Mucosa of descending colon (tissue), 3 donors: ENCODE measurements at regions not wholly inside any gene's neighbourhood (a gene's known extent, or its start where the extent isn't known, plus 50 kb on each side); places are given as distances from the start of the nearest gene placed in this dataset.

Experiments used
- ATAC-seq: fragments of 200-7000 bp; cut with Tn5 transposase; one replicate; pipeline ENCODE4 v1.9.1; 2020; ENCODE audit warnings: mild to moderate bottlenecking, moderate library complexity
- DNase-seq, 3 donors: peaks; one replicate each; pipeline ENCODE4 v3.0.0-alpha.2; 2020
- H3K36me3 ChIP-seq: fragments of 200-600 bp; one replicate; pipeline ENCODE4 v1.8.0; 2021; ENCODE audit warnings: low read depth, mild to moderate bottlenecking
- H3K4me1 ChIP-seq: fragments of 200-600 bp; one replicate; pipeline ENCODE4 v1.8.0; 2021; ENCODE audit warnings: low read depth, mild to moderate bottlenecking
- H3K4me3 ChIP-seq: fragments of 200-600 bp; one replicate; pipeline ENCODE4 v1.8.0; 2021; ENCODE audit warnings: mild to moderate bottlenecking
- H3K9me3 ChIP-seq: fragments of 200-600 bp; one replicate; pipeline ENCODE4 v1.8.0; 2021; ENCODE audit warnings: mild to moderate bottlenecking
- intact Hi-C, 2 donors: fragments of 100-400 bp; cut with DNase I in 1 of 2; cut with micrococcal nuclease in 1 of 2; formaldehyde crosslinking; loops; one replicate each; pipeline versions ENCODE4 v1.11.0 to v1.11.1; 2022; cut with DNase I, micrococcal nuclease
- TF ChIP-seq, protein P1 (sequence below): fragments of 200-600 bp; IDR thresholded peaks from one replicate; pipeline ENCODE4 v1.8.0; 2022; ENCODE audit warnings: antibody characterized with exemption, mild to moderate bottlenecking
- donor health status: DM: no; HTN: no; CAD: no; lungs with moderate emphysema.
- donor health status: DM: no; HTN: no; CAD: no.
- donor health status: DM: no; HTN: yes; CAD: no.

DNA sequence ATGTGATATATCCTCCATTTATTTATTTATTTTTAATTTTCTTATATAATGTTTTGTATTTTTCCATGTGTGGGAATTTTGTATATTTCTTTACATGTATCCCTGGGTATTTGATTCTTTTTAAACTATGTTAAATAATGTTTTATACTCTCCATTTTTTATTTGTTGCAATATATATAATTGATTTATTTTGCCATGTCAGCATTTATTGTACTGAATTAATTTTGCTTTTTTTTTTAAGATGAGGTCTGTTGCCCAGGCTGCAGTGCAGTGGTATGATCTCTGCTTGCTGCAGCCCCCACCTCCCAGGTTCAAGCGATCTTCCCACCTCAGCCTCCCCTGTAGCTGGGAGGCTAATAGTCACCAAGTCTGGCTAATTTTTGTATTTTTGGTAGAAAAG lies 187.4 kb downstream of the CDC14C start:
- TF ChIP-seq, protein P1, sequence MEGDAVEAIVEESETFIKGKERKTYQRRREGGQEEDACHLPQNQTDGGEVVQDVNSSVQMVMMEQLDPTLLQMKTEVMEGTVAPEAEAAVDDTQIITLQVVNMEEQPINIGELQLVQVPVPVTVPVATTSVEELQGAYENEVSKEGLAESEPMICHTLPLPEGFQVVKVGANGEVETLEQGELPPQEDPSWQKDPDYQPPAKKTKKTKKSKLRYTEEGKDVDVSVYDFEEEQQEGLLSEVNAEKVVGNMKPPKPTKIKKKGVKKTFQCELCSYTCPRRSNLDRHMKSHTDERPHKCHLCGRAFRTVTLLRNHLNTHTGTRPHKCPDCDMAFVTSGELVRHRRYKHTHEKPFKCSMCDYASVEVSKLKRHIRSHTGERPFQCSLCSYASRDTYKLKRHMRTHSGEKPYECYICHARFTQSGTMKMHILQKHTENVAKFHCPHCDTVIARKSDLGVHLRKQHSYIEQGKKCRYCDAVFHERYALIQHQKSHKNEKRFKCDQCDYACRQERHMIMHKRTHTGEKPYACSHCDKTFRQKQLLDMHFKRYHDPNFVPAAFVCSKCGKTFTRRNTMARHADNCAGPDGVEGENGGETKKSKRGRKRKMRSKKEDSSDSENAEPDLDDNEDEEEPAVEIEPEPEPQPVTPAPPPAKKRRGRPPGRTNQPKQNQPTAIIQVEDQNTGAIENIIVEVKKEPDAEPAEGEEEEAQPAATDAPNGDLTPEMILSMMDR: no peak
- Histone ChIP-seq H3K4me3 (no peak overlapping the region), H3K9me3 (no peaks in the 10 kb centered on the region), H3K36me3 (no peaks in the 10 kb centered on the region), H3K4me1 (no peaks in the 10 kb centered on the region)
- no peak for DNase-seq
- intact Hi-C loops: no loop called here
- ATAC-seq: no peak

DNA sequence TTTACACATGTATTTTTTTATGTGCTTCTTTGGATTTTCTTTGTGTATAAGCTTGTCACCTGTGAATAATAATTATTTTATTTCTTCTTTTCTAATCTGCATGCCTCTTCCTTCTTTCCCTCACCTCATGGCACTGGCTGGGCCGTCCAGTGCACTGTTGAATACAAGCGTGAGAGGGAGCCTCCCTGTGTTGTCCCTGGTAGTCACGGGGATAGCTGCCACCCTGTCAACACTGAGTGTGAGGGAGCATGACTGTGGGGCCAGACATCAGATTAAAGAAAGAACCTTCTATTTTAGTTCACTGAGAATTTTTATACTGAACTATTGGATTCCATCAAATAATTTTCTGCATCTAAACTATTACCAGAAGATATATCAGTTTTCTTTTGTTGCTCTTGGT lies 187.9 kb downstream of the CDC14C start:
- DNase-seq: no peak
- no peaks in the 10 kb centered on the region for H3K4me1 ChIP-seq
- H3K9me3 ChIP-seq: no peaks in the 10 kb centered on the region
- no peak overlapping the region for H3K4me3 ChIP-seq
- H3K36me3 ChIP-seq: no peaks in the 10 kb centered on the region
- ATAC-seq: no peak
- TF ChIP-seq, protein P1: no peak
- intact Hi-C loops: no loop called here

DNA sequence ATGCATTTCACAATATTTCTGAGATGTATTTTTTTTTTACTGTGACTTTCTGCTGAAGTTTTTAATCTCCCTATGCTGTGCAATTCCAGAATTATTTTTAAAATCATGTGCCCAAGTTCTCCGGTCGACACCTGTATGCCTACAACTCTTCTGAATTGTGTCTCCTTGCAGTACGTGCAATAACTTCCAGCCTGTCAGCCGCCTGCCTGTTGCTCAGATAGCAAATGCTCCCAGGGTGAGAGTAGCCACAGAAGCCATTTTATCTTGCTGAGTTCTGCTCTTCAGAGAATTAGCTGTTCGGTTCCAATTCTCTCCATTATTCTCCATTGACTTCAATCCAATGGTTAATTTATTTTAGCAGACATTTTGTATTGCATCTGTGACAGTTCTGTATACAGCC lies 188.3 kb downstream of the CDC14C start:
- no peaks in the 10 kb centered on the region for H3K4me1 ChIP-seq
- no peak overlapping the region for H3K4me3 ChIP-seq
- DNase-seq (no peak), ATAC-seq (no peak)
- TF ChIP-seq, protein P1: no peak
- no peaks in the 10 kb centered on the region for H3K9me3 ChIP-seq
- no peaks in the 10 kb centered on the region for H3K36me3 ChIP-seq
- intact Hi-C loops: no loop called here

DNA sequence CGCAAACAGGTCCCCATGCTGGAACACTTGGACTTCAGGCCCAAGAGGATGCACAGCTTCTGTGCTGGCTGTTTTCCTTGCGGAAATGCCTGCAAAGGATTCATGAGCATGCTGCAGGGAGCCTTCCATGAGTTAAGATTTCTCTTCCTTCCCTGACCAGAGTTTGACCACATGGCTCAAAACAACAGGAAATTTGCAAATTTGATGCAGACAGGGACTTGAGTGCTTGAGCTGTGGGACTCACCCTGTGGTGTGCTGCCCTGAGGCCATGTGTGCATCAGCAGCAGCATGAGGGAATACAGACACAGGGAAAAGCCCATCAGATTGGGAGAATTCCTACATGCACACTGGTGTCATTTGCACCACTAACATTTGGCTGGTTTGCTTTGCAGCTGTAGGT lies 195.4 kb downstream of the CDC14C start:
- ATAC-seq (no peak), DNase-seq (no peak)
- TF ChIP-seq, protein P1: no peak
- Histone ChIP-seq H3K36me3 (no peaks in the 10 kb centered on the region), H3K9me3 (no peaks in the 10 kb centered on the region), H3K4me1 (no peaks in the 10 kb centered on the region), H3K4me3 (no peak overlapping the region)
- intact Hi-C loops: no loop called here

DNA sequence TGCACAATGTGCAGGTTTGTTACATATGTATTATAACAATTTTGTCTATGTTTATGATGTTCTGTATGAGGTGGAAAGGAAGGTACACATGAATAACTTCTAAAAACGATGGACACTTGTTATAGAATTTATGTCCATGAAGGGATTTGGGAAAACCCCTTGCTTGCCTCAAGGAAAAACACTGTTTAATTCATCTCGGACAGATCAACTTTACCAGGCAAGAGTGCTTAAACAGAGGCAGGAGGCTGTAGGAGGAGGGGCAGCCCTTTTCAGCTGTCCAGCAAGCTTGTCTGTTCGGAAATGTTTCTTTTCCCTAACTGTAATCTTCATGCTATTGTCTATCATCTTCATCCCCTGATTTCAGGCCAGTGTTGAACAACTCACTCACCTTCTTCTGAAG lies 200.9 kb downstream of the CDC14C start:
- no peak overlapping the region for H3K4me3 ChIP-seq
- TF ChIP-seq, protein P1: no peak
- DNase-seq (no peak), ATAC-seq (no peak)
- intact Hi-C loops: no loop called here
- no peaks in the 10 kb centered on the region for H3K36me3 ChIP-seq
- no peaks in the 10 kb centered on the region for H3K4me1 ChIP-seq
- no peaks in the 10 kb centered on the region for H3K9me3 ChIP-seq

DNA sequence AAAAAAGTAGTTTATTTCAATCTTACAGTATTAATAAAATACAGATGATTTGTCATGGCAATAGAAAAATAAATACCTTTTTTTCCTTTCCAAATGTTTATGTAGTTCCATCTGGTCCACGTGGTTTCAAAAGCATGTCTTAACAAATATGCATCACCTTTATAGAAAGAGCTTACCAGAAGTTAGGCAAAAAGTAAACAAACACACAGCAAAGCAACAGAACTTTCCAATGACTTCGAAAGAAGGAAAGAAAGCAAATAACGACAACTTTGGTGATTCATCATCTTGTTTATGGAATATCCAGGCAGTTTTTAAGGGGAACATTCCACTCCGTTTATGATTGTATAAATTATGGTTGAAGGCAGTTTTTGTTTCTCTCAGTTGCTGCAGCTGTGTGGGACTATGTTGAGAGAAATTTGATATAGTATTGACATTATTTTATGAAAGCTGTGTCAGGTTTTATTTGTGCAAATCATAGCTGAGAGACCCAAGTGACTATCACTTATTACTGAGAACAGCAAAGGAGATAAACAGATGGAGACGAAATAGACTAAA lies 203.1 kb downstream of the CDC14C start:
- intact Hi-C loops: no loop called here
- ATAC-seq: no peak
- TF ChIP-seq, protein P1: no peak
- DNase-seq: no peak
- Histone ChIP-seq H3K4me1 (no peaks in the 10 kb centered on the region), H3K9me3 (no peaks in the 10 kb centered on the region), H3K36me3 (no peaks in the 10 kb centered on the region), H3K4me3 (no peak overlapping the region)
